PC-3 (cell line): ENCODE measurements at regions not wholly inside any gene's neighbourhood (a gene's known extent, or its start where the extent isn't known, plus 50 kb on each side); places are given as distances from the start of the nearest gene placed in this dataset.

Source experiments
- EZH2phosphoT487 ChIP-seq: fragments of 300-600 bp; sonication (generic); IDR thresholded peaks from 2 replicates; pipeline ENCODE4 v1.6.1; 2018; ENCODE audit warnings: mild to moderate bottlenecking, antibody characterized with exemption, low read length, borderline replicate concordance
- TF ChIP-seq, protein P1 (sequence below): fragments of 300-600 bp; sonication (generic); conservative IDR thresholded peaks from 2 replicates; pipeline ENCODE4 v1.5.1; 2017; ENCODE audit warnings: antibody characterized with exemption, low read depth, mild to moderate bottlenecking, low read length

DNA sequence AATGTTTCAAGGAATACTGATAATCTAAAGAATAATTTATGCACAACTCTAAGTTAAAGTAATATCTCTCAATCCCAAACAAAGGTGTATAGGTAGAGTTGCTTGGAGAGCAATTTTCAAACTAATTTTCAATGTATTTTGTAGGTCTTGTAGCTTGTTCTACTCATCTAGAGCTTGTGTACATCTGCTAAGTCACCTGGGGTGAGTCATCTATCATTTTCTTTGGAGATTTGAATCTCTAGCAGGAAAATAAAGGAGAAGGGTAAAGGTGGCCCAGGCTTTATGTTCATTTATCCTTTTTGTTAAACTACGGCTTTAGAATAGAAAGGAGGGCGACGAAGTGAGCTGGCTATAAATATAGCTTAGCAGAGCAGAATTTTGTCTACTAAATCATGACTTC, 76.8 kb upstream of the THUMPD2 start:
- no peak for TF ChIP-seq EZH2phosphoT487
- TF ChIP-seq, protein P1, sequence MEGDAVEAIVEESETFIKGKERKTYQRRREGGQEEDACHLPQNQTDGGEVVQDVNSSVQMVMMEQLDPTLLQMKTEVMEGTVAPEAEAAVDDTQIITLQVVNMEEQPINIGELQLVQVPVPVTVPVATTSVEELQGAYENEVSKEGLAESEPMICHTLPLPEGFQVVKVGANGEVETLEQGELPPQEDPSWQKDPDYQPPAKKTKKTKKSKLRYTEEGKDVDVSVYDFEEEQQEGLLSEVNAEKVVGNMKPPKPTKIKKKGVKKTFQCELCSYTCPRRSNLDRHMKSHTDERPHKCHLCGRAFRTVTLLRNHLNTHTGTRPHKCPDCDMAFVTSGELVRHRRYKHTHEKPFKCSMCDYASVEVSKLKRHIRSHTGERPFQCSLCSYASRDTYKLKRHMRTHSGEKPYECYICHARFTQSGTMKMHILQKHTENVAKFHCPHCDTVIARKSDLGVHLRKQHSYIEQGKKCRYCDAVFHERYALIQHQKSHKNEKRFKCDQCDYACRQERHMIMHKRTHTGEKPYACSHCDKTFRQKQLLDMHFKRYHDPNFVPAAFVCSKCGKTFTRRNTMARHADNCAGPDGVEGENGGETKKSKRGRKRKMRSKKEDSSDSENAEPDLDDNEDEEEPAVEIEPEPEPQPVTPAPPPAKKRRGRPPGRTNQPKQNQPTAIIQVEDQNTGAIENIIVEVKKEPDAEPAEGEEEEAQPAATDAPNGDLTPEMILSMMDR: no peak
